ENCODE measurements at regions not wholly inside any gene's neighbourhood (a gene's known extent, or its start where the extent isn't known, plus 50 kb on each side); places are given as distances from the start of the nearest gene placed in this dataset.

GRCh38 chrX:20838477-20838876, 535.7 kb upstream of the CNKSR2 start:
- 0% methylated on average over 2 of the region's 3 CpGs for WGBS (ENCODE audit: insufficient coverage, low coverage, missing lambda C conversion rate)
- DNase-seq (ENCODE audit: extremely low read depth in 1 of 4, low spot score in 3 of 4) (no peak), ATAC-seq (no peak), FAIRE-seq (no peak)
- no peaks in the 10 kb centered on the region for H3K9me3 ChIP-seq (replicated peaks; ENCODE audit: control insufficient read depth, insufficient read depth, low read depth, low read length)
- POLR2A ChIA-PET = no interaction called here
- no peak for TF ChIP-seq MLLT1 (IDR thresholded peaks at IDR 0.05)
- no peak for TF ChIP-seq ZNF444 (CRISPR knock-in tag; IDR thresholded peaks at IDR 0.05)
- TF ChIP-seq HDAC3 (IDR thresholded peaks at IDR 0.05; ENCODE audit: borderline replicate concordance, partially characterized antibody) = no peak
- no peak for TF ChIP-seq ZC3H11A (IDR thresholded peaks at IDR 0.05; ENCODE audit: low read depth, low read length)
- no peak for TF ChIP-seq CCAR2 (IDR thresholded peaks at IDR 0.05; ENCODE audit: low read depth, low read length)
- no peak for TF ChIP-seq NR4A1 (CRISPR knock-in tag; IDR thresholded peaks at IDR 0.05)
- TF ChIP-seq NR4A1 (tag; IDR thresholded peaks at IDR 0.05) = no peak
- TF ChIP-seq RBM15 (IDR thresholded peaks at IDR 0.05; ENCODE audit: insufficient read depth, low read length) = no peak
- H3K27ac ChIP-seq (ENCODE audit: extremely low read depth, low read depth, low read length) = no peak overlapping the region
- H3K9ac ChIP-seq (ENCODE audit: insufficient read depth in 1 of 2, low read depth in 2 of 2, low read length in 2 of 2) = no peak overlapping the region
- intact Hi-C loops (cut with micrococcal nuclease) = no loop called here
- BruUV-seq (replicated peaks) = no TSS peak
- CTCF ChIA-PET (ENCODE audit: low intra/inter-chr PET ratio) = no interaction called here
- H3K4me2 ChIP-seq (ENCODE audit: insufficient read depth, low read length) = no peak overlapping the region
- no peaks in the 10 kb centered on the region for H3K36me3 ChIP-seq (ENCODE audit: control insufficient read depth, insufficient read depth, low read length)
- no peaks in the 10 kb centered on the region for H4K20me1 ChIP-seq (replicated peaks; ENCODE audit: control insufficient read depth, insufficient read depth, low read length)
- H3K9me1 ChIP-seq (ENCODE audit: control insufficient read depth, insufficient read depth, low read length) = no peaks in the 10 kb centered on the region
- in situ Hi-C loops (cut with MboI) = no loop called here
- no peak overlapping the region for H3K4me3 ChIP-seq
- H3K4me1 ChIP-seq (replicated peaks in 1 of 2; ENCODE audit: control insufficient read depth in 2 of 2, insufficient read depth in 2 of 2, low read length in 2 of 2) = no peaks in the 10 kb centered on the region
- no peak overlapping the region for H2AFZ ChIP-seq (ENCODE audit: low read depth, low read length)
- no peaks in the 10 kb centered on the region for H3K27me3 ChIP-seq (ENCODE audit: control insufficient read depth in 2 of 2, insufficient read depth in 2 of 2, low read length in 2 of 2)
- H3K79me2 ChIP-seq (ENCODE audit: control insufficient read depth, insufficient read depth, low read length) = no peaks in the 10 kb centered on the region

Measured in K562 (cell line).